Left ventricle myocardium inferior (tissue), 1 donor: ENCODE measurements at regions not wholly inside any gene's neighbourhood (a gene's known extent, or its start where the extent isn't known, plus 50 kb on each side); places are given as distances from the start of the nearest gene placed in this dataset.

Source experiments
- DNase-seq: peaks from one replicate; pipeline ENCODE4 v3.0.0-alpha.2; 2020
- H3K27ac ChIP-seq: fragments of 200-600 bp; replicated peaks from 2 replicates; pipeline ENCODE4 v1.8.0; 2021
- H3K27me3 ChIP-seq: fragments of 200-600 bp; 2 replicates; pipeline ENCODE4 v1.8.0; 2021; ENCODE audit warnings: low read depth
- H3K36me3 ChIP-seq: fragments of 200-600 bp; 2 replicates; pipeline ENCODE4 v1.8.0; 2021
- H3K4me1 ChIP-seq: fragments of 200-600 bp; 2 replicates; pipeline ENCODE4 v1.8.0; 2021
- H3K4me3 ChIP-seq: fragments of 200-600 bp; 2 replicates; pipeline ENCODE4 v1.8.0; 2021; ENCODE audit warnings: mild to moderate bottlenecking, moderate library complexity
- H3K9me3 ChIP-seq: fragments of 200-600 bp; replicated peaks from 2 replicates; pipeline ENCODE4 v1.8.0; 2021
- intact Hi-C: fragments of 100-400 bp; cut with micrococcal nuclease; formaldehyde crosslinking; loops from one replicate; pipeline ENCODE4 v1.11.0; 2022
- TF ChIP-seq, protein P1 (sequence below): fragments of 200-600 bp; IDR thresholded peaks from 2 replicates; pipeline ENCODE4 v1.8.0; 2021; ENCODE audit warnings: antibody characterized with exemption, mild to moderate bottlenecking, borderline replicate concordance
- donor health status: DM: no; HTN: yes; CAD: no; lungs with severe emphysema.

DNA sequence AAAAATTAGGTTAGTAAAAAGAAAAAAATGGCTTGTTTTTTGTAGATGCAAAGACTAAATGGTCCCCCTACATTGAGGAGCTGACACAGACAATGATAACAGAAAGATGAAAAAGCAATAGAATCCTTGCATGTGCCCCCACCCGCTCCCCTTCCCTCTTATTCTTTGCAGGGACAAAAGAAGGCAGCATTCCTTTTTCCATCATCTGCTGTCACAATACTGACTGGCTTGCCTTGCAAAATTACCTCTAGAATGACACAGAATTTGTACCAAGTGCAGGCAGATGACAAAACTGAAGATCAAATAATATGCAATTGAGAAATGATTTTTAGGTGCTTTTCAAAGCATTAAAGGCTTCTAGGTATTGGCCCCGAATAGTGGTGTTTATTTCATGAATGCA, 153.1 kb upstream of the AGA start:
- Histone ChIP-seq H3K27me3 (no peaks in the 10 kb centered on the region), H3K9me3 (no peaks in the 10 kb centered on the region), H3K4me3 (no peak overlapping the region), H3K4me1 (no peaks in the 10 kb centered on the region), H3K36me3 (no peaks in the 10 kb centered on the region), H3K27ac (no peak overlapping the region)
- TF ChIP-seq, protein P1, sequence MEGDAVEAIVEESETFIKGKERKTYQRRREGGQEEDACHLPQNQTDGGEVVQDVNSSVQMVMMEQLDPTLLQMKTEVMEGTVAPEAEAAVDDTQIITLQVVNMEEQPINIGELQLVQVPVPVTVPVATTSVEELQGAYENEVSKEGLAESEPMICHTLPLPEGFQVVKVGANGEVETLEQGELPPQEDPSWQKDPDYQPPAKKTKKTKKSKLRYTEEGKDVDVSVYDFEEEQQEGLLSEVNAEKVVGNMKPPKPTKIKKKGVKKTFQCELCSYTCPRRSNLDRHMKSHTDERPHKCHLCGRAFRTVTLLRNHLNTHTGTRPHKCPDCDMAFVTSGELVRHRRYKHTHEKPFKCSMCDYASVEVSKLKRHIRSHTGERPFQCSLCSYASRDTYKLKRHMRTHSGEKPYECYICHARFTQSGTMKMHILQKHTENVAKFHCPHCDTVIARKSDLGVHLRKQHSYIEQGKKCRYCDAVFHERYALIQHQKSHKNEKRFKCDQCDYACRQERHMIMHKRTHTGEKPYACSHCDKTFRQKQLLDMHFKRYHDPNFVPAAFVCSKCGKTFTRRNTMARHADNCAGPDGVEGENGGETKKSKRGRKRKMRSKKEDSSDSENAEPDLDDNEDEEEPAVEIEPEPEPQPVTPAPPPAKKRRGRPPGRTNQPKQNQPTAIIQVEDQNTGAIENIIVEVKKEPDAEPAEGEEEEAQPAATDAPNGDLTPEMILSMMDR = no peak
- DNase-seq = no peak
- intact Hi-C loops = no loop called here

DNA sequence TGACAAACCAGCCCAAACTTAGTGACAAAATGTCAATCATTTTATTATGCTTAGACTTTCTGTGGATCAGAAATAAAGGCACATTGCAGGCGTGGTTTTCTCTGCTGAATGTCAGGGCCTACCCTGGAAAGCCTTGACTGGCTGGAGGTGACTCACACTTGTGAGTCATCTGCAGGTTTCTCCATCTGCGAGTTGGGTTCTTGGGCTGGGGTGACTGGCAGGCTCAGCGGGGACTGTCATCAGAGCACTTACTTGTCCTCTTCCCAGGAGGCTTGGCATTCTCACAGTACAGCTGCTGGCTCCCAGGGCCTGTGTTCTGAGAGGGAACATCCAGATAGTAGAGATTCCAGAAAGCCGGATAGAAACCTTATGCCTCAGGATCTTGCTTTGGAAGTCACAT, 153.8 kb upstream of the AGA start:
- Histone ChIP-seq H3K4me1 (no peaks in the 10 kb centered on the region), H3K27ac (no peak overlapping the region), H3K4me3 (no peak overlapping the region), H3K36me3 (no peaks in the 10 kb centered on the region), H3K9me3 (no peaks in the 10 kb centered on the region), H3K27me3 (no peaks in the 10 kb centered on the region)
- DNase-seq = no peak
- intact Hi-C loops = no loop called here
- TF ChIP-seq, protein P1 = no peak

DNA sequence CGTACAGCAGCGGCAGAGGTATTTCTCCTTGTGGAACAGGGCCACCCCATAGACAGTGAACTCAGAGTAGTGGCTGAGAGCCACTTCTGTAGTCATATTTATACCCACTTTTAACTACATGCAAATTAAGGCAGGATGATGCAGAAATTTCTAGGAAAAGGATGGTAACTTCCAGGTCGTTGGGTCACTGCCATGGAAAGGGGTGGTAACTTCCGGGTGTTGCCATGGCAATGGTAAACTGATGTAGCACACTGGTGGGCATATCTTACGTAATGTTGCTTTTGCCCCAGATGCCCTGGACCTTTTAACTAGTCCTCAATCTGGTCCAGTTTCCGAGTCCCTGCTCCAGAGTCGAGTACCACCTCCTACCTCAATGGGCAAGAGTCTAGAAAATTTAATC, 154.8 kb upstream of the AGA start:
- DNase-seq = no peak
- TF ChIP-seq, protein P1 = no peak

DNA sequence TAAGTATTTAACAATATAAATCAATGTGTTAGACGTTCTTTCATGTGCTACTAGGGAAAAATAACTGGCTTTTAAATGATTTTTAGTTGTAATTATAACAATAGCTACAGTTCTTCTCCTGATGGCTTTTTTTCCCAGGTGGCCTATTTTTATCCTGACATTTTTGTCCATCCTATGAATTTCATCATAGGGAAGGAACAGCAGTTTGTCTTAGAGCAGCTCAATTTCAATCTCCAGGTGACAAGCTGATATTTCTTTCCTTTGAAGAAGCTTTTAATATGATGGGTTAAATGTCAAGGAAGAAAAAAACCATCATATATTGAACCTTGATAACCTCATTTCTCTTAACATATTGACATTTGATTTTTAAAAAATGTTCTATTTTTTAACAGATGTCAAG, 163.0 kb upstream of the AGA start:
- H3K4me3 ChIP-seq = no peak overlapping the region
- no peak overlapping the region for H3K27ac ChIP-seq
- no peaks in the 10 kb centered on the region for H3K36me3 ChIP-seq
- H3K9me3 ChIP-seq = no peaks in the 10 kb centered on the region
- no peak for DNase-seq
- TF ChIP-seq, protein P1 = no peak
- no peaks in the 10 kb centered on the region for H3K4me1 ChIP-seq
- no peaks in the 10 kb centered on the region for H3K27me3 ChIP-seq
- intact Hi-C loops = no loop called here

More for the DNA sequence above, 154.8 kb upstream of the AGA start:
- Histone ChIP-seq H3K4me3 (no peak overlapping the region), H3K4me1 (no peaks in the 10 kb centered on the region), H3K9me3 (no peaks in the 10 kb centered on the region), H3K36me3 (no peaks in the 10 kb centered on the region), H3K27me3 (no peaks in the 10 kb centered on the region), H3K27ac (no peak overlapping the region)
- intact Hi-C loops = no loop called here

DNA sequence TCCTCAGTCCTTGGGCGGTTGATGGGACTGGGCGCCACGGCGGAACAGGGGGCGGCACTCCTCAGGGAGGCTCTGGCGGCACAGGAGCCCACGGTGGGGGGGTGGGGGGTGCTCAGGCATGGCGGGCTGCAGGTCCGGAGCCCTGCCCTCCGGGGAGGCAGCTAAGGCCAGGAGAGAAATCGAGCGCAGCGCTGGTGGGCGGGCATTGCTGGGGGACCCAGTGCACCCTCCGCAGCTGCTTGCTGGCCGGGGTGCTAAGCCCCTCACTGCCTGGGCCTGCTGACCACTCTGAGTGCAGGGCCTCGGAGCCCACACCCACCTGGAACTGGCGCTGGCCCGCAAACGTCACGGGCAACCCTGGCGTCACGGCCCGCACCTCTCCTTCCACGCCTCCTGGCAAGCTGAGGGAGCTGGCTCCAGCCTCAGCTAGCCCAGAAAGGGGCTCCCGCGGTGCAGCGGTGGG, 164.9 kb upstream of the AGA start:
- no peaks in the 10 kb centered on the region for H3K36me3 ChIP-seq
- DNase-seq = no peak
- no peaks in the 10 kb centered on the region for H3K4me1 ChIP-seq
- H3K4me3 ChIP-seq = no peak overlapping the region
- no peaks in the 10 kb centered on the region for H3K9me3 ChIP-seq
- no peak overlapping the region for H3K27ac ChIP-seq
- intact Hi-C loops = no loop called here
- TF ChIP-seq, protein P1 = no peak
- H3K27me3 ChIP-seq = no peaks in the 10 kb centered on the region
